GM18858 (cell line): ENCODE measurements at regions not wholly inside any gene's neighbourhood (a gene's known extent, or its start where the extent isn't known, plus 50 kb on each side); places are given as distances from the start of the nearest gene placed in this dataset.

Source experiments
- ATAC-seq: cut with Tn5 transposase; IDR thresholded peaks from one replicate; pipeline ENCODE4 v1.9.1; 2021; ENCODE audit not compliant: unreplicated experiment

DNA sequence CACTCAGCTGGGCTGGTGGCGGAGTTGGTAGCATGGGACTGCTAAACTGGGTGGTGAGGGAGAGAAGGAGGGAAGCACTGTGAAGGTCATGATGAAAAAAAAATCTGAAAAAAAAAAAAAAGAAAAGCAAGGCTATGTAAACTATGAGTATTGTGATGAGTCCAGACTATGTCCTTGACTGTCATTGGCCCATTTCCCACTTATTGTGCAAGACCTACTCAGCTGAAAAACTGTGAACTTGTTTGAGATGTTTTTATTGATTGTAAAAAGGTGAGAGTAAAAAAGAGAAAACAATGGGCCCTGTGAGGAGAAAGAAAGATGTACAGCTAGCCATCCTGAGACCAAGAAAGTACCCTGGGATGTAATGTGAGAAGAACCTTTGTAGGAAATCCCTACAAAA is 798.4 kb upstream of the TENM4 start:
- ATAC-seq, result no peak

DNA sequence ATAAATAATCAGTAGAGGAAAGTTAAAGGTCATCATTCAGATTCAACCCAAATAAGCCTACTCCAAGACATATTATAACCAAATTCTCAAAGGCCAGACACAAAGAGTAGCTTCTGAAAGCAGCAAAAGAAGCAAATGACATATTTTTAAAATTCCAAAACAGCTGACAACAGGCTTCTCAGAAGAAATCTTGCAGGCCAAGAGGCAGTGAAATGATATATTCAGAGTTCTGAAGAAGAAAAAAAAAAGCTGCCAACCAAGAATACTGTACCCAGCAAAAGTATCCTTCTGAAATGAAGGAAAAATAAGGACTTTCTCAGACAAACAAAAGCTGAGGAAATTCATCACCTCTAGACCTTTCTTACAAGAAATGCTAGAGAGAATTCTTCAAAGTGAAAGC is 787.1 kb upstream of the TENM4 start:
- no peak for ATAC-seq

DNA sequence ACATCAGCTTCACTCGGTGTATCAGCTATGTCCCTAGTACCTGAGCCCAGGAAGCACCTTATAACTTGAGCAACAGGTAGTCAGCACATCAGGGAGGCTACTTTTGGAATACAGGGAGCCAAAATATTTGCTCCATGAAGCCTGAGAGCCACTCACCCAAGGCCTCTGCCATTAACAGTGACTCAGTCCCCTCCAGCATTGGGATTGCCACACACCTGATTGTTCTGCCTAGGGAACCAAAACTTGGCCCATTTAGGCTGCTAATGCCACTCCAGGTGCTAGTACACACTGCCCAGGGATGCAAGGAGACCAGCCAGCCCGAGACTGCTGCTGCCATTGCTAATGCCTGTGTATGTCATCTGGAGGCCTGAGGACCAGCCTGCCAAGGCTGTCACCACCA is 773.6 kb upstream of the TENM4 start:
- ATAC-seq, result no peak

GRCh38 chr11:80211673-80212072 is 770.8 kb upstream of the TENM4 start:
- ATAC-seq, result no peak

- ATAC-seq, result no peak
These were observed 763.2 kb upstream of the TENM4 start for GRCh38 chr11:80204021-80204420.

DNA sequence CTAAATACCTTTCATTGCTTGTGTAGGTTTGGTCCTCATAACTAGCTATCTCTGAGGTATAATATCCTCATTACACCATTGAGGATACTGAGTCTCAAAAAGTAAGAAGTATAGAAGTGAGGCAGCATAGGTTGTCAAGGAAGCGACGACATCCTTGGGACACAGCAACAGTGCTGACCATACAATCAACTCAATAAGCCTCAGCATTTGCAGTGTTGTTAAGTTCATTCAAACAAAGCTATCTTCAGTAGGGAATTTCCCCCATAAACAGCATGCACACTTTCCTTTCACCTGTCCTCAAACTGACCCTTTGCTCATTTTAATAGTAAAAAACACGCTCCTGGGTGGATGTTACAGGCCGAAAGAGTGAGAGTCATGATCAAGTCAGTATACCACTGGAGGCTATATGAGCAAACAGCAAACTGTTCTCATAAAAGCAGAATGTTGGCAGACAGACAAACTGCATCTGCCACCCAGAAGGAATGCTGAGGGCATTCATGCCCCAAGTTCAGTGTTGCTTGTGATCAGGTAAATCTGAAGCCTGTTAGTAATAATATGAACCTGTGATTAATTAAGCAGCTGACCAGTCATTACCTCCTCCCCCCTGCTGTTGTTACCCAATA is 756.2 kb upstream of the TENM4 start:
- ATAC-seq, result no peak

DNA sequence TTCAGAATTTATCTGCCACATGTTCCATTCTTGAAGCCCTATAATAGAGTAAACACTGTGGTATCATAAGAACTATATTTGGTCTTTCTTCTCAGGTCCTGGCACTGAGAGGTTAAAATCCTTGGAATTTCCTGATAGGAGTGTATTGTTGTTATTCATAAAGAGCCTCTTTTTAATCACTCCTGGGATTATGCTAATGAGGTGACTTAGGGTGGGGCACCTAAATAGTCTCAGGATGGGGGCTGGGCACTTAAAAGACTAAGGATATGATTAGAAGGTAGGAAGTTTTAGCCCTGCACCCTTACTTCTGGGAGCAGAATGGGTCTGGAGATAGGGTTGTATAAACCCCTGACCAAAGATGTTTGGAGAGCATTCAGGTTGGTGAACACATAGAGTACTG is 755.2 kb upstream of the TENM4 start:
- ATAC-seq, result no peak

DNA sequence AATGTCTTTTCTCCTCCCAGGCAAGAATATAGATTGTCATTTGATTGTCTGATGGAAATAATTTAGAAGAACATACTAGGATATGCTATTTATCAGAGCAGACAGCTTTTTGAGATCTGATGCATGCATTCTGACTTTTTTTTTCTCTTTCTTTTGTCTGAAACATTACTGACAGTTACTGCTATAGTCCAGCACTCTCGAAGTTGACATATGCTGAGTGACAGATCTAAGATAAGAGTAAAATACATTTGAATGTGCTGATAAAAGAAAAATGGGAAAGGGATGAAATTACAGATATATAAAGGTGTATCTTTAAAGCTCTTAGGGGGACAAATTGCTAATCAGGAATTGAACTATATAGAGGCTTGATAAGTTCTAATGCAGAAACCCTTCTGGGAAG is 753.8 kb upstream of the TENM4 start:
- no peak for ATAC-seq

DNA sequence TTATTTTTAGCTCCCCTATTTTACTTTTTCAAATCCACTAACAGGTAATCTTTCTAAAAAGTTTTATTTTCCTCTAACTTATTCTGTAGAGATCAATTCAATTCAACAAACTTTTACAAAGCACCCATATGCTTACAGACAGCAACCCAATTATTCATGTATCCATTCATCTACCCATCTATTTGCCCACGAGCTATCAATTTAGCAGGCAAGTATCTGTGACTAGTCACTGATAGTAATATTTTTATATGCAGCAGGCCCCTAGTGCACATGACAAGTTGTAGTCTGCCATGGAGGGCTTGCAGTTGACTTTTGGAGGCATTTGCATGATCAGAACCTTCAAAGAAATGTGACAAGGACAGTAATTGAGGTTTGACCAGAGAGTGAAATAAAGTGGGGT is 753.2 kb upstream of the TENM4 start:
- ATAC-seq, result no peak

DNA sequence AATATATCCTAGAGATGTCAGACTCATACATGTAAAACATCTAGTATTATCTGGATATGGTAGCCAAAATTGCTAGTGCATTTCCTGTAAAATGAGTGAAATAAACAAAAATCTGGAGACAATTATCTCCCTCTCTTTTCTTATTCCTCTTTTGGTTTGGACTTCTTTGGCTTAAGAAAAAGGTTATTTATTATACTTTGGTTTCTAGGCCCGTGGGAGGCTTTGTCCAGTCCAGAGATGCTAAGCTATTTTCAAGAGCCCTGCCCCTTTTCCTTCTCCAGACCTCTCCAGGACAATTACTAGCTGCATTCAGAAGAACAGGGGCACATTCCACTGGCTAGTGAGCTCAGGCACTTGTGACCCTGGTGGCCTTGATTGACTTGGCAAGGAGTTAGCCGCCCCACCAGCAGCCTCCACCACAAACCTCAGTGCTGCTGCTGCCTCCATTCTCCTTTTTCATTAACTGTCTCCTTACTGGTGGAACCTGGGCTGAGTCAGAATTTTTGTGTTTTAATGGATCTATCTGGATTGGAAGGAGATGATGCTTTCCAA is 747.3 kb upstream of the TENM4 start:
- no peak for ATAC-seq

GRCh38 chr11:80186692-80187091 is 745.9 kb upstream of the TENM4 start:
- no peak for ATAC-seq

GRCh38 chr11:80182901-80183300 is 742.1 kb upstream of the TENM4 start:
- no peak for ATAC-seq

DNA sequence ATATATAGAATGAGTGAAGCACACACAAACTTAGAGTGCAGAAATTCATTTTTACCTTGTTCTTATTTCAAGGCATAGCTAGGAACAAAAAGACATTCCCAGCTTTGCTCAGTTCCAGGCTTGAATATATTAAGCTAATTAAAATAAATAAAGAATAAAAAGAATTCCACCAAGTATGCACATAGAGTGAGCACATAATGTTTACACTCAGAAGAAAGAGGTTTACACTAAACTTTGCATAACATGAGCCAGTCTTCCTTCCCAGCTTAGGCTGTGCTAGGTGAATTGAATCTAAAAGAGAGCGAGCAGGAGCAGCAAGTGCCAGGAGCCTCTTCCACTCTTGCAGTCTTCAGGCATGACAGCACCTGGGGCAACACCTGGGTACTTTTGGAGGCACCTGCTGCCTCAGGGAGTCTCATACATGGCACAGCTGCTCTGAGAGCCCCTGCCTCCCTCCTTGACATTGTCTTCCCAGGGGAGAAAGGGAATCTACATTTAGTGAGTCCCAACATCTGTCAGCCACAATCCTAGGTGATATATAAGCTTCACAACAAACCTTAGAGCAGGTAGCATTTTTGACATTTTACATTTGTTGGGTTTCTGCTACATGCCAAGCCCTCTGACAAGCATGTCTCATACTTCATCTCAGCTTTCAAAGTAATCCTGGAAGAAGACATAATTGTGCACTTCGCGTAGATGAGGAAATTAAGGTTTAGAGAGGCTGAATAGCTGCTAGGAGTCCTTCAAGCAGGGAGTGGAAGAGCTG is 732.7 kb upstream of the TENM4 start:
- ATAC-seq, result no peak

GRCh38 chr11:80168796-80169195 is 728.0 kb upstream of the TENM4 start:
- no peak for ATAC-seq

- ATAC-seq, result peak; percentile 50
These were observed 726.9 kb upstream of the TENM4 start for GRCh38 chr11:80167766-80168165.

DNA sequence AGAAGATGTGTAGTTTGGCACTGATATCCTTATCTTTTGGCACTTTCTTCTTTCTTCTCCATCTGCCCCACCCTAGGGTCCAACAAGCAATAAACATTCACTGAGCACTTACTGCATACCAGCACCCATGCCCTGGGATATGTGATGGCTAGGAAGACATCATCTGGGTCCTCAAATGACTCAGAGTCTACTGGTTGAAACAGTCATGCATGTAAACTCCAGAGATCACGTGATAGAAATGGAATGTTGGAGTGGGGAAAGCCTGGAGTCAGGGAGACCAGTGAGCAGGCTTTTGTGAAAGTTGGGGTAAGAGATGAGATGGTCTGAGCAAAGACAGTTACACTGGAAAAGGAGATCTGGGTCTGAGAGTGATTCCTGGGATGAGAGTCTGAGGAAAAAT is 724.9 kb upstream of the TENM4 start:
- ATAC-seq, result no peak

DNA sequence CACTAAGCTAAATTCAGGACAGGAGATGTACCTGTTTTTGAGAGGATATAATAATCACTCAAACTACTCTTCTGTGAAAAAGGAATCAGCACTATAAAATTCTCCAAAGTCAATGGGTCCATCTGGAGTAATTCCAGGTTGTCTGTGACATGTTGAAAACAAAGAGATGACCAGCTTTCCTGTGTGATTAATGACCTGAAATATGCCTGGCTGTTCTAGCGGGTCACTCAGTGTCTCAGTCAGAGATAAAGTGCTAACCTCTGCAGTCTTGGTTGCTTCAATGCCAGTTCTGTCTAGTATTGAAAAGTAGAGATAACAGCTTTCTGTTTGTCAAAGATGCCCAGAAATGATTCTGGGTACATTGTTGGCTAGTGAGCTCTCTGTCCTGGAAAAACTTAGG is 722.6 kb upstream of the TENM4 start:
- no peak for ATAC-seq

DNA sequence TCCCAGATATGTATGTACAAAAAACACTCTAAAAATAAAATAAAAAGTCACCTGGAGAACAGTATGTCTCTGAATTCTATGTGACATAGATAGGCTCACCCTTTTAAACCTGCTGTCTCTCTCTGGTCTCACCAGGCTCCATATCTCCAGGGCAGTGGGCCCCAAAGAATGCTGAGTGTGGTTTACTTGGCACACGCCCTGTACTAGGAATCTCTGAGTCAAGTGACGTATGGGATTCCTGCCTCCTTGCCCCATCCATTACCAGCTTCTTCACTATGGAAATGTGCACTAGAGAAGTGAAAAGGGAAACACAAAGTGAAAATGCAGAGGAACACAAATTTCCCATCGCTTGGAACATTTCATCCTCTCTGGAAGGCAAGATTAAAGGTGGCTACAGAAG is 722.2 kb upstream of the TENM4 start:
- ATAC-seq, result no peak

- no peak for ATAC-seq
These were observed 721.6 kb upstream of the TENM4 start for GRCh38 chr11:80162387-80162786.

DNA sequence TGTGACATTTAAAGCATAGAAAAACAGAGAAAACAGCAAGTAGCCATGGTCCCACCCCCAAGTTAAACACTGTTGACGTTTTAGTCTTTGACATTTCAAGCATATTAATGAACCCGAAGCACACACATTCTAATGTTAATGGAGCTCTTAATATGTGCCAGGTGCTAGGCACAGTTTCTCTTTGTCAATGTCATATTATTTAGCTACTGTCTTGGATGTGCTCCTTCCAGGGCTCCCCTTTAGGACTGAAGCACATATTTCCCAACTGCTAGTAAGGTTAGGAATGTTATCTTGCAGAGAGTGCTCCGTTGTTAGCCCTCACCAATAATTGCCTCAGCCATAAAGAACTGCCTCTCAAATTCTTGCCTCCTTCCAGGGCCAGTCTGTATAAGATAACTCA is 716.6 kb upstream of the TENM4 start:
- no peak for ATAC-seq

DNA sequence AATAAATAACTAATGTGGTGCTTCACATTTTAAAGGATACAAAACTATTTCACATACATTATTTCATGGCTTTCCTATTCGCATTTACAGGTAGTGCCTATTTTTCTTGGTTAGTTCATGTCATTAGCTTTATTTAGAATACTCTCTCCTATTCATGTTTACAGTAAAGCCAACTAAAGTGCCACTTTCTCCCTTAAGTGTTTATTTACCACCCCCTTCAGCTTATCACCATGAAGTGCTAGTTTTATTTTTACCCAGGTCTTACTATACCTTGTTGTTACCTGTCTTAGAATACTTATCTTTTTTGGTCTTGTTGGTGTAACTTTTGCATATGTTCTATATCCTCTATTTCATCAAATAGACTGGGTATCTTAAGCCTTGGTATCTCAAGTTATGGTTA is 715.2 kb upstream of the TENM4 start:
- ATAC-seq, result no peak

DNA sequence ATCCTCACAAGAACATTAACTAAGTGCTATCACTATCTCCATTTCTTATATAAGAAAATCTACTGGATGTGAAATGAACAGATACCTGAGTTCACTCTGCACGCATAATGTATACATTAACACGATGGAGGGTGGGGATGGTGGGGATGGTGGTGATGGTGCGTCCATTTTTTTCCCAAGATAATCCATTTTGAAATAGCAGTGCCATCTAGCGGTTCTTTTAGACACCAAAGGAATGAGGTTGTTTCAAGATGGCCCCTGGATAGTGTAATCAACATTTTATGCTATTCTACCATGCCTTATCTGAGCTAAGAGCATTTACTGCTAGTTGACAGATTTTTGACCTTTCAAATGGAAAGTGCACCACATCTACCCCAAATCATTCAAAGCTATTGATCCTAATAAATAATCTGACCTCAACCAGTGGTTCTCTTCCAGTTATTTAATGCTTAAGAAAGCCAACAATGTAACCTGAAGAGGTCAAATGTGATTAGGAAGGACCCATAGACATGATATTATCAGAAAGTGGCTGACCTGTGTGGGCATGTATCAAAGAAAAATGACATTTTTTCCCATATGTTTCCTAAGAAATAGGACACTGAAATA is 714.7 kb upstream of the TENM4 start:
- ATAC-seq, result no peak
